GM18508 (cell line): ENCODE measurements at regions not wholly inside any gene's neighbourhood (a gene's known extent, or its start where the extent isn't known, plus 50 kb on each side); places are given as distances from the start of the nearest gene placed in this dataset.
"Not testable (repeated sequence)": the region's sequence is repeated elsewhere in the genome, so short reads cannot be mapped to it uniquely, and the experiment has no call there.

Experiments
- ATAC-seq: cut with Tn5 transposase; IDR thresholded peaks from one replicate; pipeline ENCODE4 v1.9.1; 2021; ENCODE audit warnings: moderate number of reproducible peaks; ENCODE audit not compliant: insufficient read depth, unreplicated experiment

GRCh38 chr17:31721291-31722025 lies 137.6 kb downstream of the COPRS start:
- ATAC-seq = no peak

- not testable (repeated sequence) for ATAC-seq
Observed at GRCh38 chr17:31717251-31717650, 141.8 kb downstream of the COPRS start.

- no peak for ATAC-seq
Observed at GRCh38 chr17:31715446-31715845, 143.6 kb downstream of the COPRS start.

- ATAC-seq = no peak
Observed at GRCh38 chr17:31704483-31704882, 154.6 kb downstream of the COPRS start.

- ATAC-seq = no peak
Observed at GRCh38 chr17:31702041-31702440, 157.0 kb downstream of the COPRS start.

GRCh38 chr17:31700973-31701372 lies 158.1 kb downstream of the COPRS start:
- no peak for ATAC-seq

- no peak for ATAC-seq
Observed at GRCh38 chr17:31699886-31700285, 159.2 kb downstream of the COPRS start.

GRCh38 chr17:31699281-31699680 lies 159.8 kb downstream of the COPRS start:
- ATAC-seq = no peak

- no peak for ATAC-seq
Observed at GRCh38 chr17:31698751-31699150, 160.3 kb downstream of the COPRS start.

- no peak for ATAC-seq
Observed at GRCh38 chr17:31697838-31698237, 161.2 kb downstream of the COPRS start.

GRCh38 chr17:31696703-31697325 lies 162.2 kb downstream of the COPRS start:
- ATAC-seq = no peak

- ATAC-seq = no peak
Observed at GRCh38 chr17:31696184-31696602, 162.9 kb downstream of the COPRS start.

GRCh38 chr17:31695456-31696090 lies 163.5 kb downstream of the COPRS start:
- no peak for ATAC-seq

GRCh38 chr17:31693433-31694220 lies 165.4 kb downstream of the COPRS start:
- ATAC-seq = no peak

- no peak for ATAC-seq
Observed at GRCh38 chr17:31692632-31693031, 166.4 kb downstream of the COPRS start.

GRCh38 chr17:31692027-31692426 lies 167.0 kb downstream of the COPRS start:
- no peak for ATAC-seq

GRCh38 chr17:31691251-31691905 lies 167.7 kb downstream of the COPRS start:
- ATAC-seq = no peak

GRCh38 chr17:31690151-31690551 lies 168.9 kb downstream of the COPRS start:
- no peak for ATAC-seq

GRCh38 chr17:31688701-31689100 lies 170.3 kb downstream of the COPRS start:
- ATAC-seq = no peak

- no peak for ATAC-seq
Observed at GRCh38 chr17:31687505-31688126, 171.4 kb downstream of the COPRS start.
